ENCODE measurements at regions not wholly inside any gene's neighbourhood (a gene's known extent, or its start where the extent isn't known, plus 50 kb on each side); places are given as distances from the start of the nearest gene placed in this dataset.

- Histone ChIP-seq H3F3A (ENCODE audit: low read depth) (no peaks in the 10 kb centered on the region), H2AFZ (ENCODE audit: low read length) (no peak overlapping the region), H3K4me3 (ENCODE audit: low read length, poor library complexity, severe bottlenecking) (no peak overlapping the region), H3K4me2 (ENCODE audit: low read depth, low read length, poor library complexity, severe bottlenecking) (no peak overlapping the region), H3K9me2 (replicated peaks; ENCODE audit: low read depth, low read length) (no peaks in the 10 kb centered on the region), H3K9ac (ENCODE audit: low read depth, low read length, poor library complexity, severe bottlenecking) (no peak overlapping the region), H4K20me1 (ENCODE audit: insufficient read depth, low read length, poor library complexity, severe bottlenecking) (no peaks in the 10 kb centered on the region), H3K27me3 (ENCODE audit: insufficient read depth, low read length, poor library complexity, severe bottlenecking) (no peaks in the 10 kb centered on the region), H3K79me2 (ENCODE audit: insufficient read depth, low read length) (no peaks in the 10 kb centered on the region), H3K9me3 (ENCODE audit: insufficient read depth, low read depth, low read length) (no peaks in the 10 kb centered on the region), H3K36me3 (ENCODE audit: insufficient read depth, low read length) (no peaks in the 10 kb centered on the region), H3K4me1 (ENCODE audit: insufficient read depth, low read length, poor library complexity, severe bottlenecking) (no peaks in the 10 kb centered on the region)
- TF ChIP-seq CTCF (conservative IDR thresholded peaks at IDR 0.05; ENCODE audit: low read length) = no peak
- no peak for TF ChIP-seq EZH2phosphoT487 (IDR thresholded peaks at IDR 0.05; ENCODE audit: borderline replicate concordance)
Observed at GRCh38 chr2:160936044-160936806, 224.0 kb upstream of the TANK start.

GRCh38 chr2:160940271-160940670, 220.0 kb upstream of the TANK start:
- Histone ChIP-seq H3K36me3 (ENCODE audit: insufficient read depth, low read length) (no peaks in the 10 kb centered on the region), H2AFZ (ENCODE audit: low read length) (no peak overlapping the region), H3K4me3 (ENCODE audit: low read length, poor library complexity, severe bottlenecking) (no peak overlapping the region), H3K79me2 (ENCODE audit: insufficient read depth, low read length) (no peaks in the 10 kb centered on the region), H3F3A (ENCODE audit: low read depth) (no peaks in the 10 kb centered on the region), H3K27me3 (ENCODE audit: insufficient read depth, low read length, poor library complexity, severe bottlenecking) (no peaks in the 10 kb centered on the region), H3K9me3 (ENCODE audit: insufficient read depth, low read depth, low read length) (no peaks in the 10 kb centered on the region), H3K9me2 (replicated peaks; ENCODE audit: low read depth, low read length) (no peaks in the 10 kb centered on the region), H3K4me2 (ENCODE audit: low read depth, low read length, poor library complexity, severe bottlenecking) (no peak overlapping the region), H3K9ac (ENCODE audit: low read depth, low read length, poor library complexity, severe bottlenecking) (no peak overlapping the region), H4K20me1 (ENCODE audit: insufficient read depth, low read length, poor library complexity, severe bottlenecking) (no peaks in the 10 kb centered on the region), H3K4me1 (ENCODE audit: insufficient read depth, low read length, poor library complexity, severe bottlenecking) (no peaks in the 10 kb centered on the region)
- TF ChIP-seq CTCF (conservative IDR thresholded peaks at IDR 0.05; ENCODE audit: low read length) = no peak
- TF ChIP-seq EZH2phosphoT487 (IDR thresholded peaks at IDR 0.05; ENCODE audit: borderline replicate concordance) = no peak

- H3K9me2 ChIP-seq (replicated peaks; ENCODE audit: low read depth, low read length) = no peaks in the 10 kb centered on the region
- H4K20me1 ChIP-seq (ENCODE audit: insufficient read depth, low read length, poor library complexity, severe bottlenecking) = no peaks in the 10 kb centered on the region
- no peak for TF ChIP-seq EZH2phosphoT487 (IDR thresholded peaks at IDR 0.05; ENCODE audit: borderline replicate concordance)
- TF ChIP-seq CTCF (conservative IDR thresholded peaks at IDR 0.05; ENCODE audit: low read length) = no peak
- peak overlapping the region; percentile 53 for H2AFZ ChIP-seq (ENCODE audit: low read length)
- no peak overlapping the region for H3K9ac ChIP-seq (ENCODE audit: low read depth, low read length, poor library complexity, severe bottlenecking)
- H3K9me3 ChIP-seq (ENCODE audit: insufficient read depth, low read depth, low read length) = no peaks in the 10 kb centered on the region
- no peak overlapping the region for H3K4me2 ChIP-seq (ENCODE audit: low read depth, low read length, poor library complexity, severe bottlenecking)
- no peaks in the 10 kb centered on the region for H3K36me3 ChIP-seq (ENCODE audit: insufficient read depth, low read length)
- H3F3A ChIP-seq (ENCODE audit: low read depth) = no peaks in the 10 kb centered on the region
- no peak overlapping the region for H3K4me3 ChIP-seq (ENCODE audit: low read length, poor library complexity, severe bottlenecking)
- H3K79me2 ChIP-seq (ENCODE audit: insufficient read depth, low read length) = no peaks in the 10 kb centered on the region
- no peaks in the 10 kb centered on the region for H3K27me3 ChIP-seq (ENCODE audit: insufficient read depth, low read length, poor library complexity, severe bottlenecking)
- no peaks in the 10 kb centered on the region for H3K4me1 ChIP-seq (ENCODE audit: insufficient read depth, low read length, poor library complexity, severe bottlenecking)
Observed at GRCh38 chr2:160940699-160941098, 219.5 kb upstream of the TANK start.

Data from Loucy (cell line).